Left ventricle myocardium superior (tissue), 1 donor: ENCODE measurements at regions not wholly inside any gene's neighbourhood (a gene's known extent, or its start where the extent isn't known, plus 50 kb on each side); places are given as distances from the start of the nearest gene placed in this dataset.

Experiments
- ATAC-seq: fragments of 200-7000 bp; cut with Tn5 transposase; one replicate; pipeline ENCODE4 v1.9.1; 2020; ENCODE audit warnings: mild to moderate bottlenecking, moderate library complexity
- DNase-seq: peaks from one replicate; pipeline ENCODE4 v3.0.0-alpha.2; 2020
- intact Hi-C: fragments of 100-400 bp; cut with micrococcal nuclease; formaldehyde crosslinking; loops from one replicate; pipeline ENCODE4 v1.11.0; 2022
- donor health status: DM: no; HTN: yes; CAD: no; lungs with severe emphysema.

DNA sequence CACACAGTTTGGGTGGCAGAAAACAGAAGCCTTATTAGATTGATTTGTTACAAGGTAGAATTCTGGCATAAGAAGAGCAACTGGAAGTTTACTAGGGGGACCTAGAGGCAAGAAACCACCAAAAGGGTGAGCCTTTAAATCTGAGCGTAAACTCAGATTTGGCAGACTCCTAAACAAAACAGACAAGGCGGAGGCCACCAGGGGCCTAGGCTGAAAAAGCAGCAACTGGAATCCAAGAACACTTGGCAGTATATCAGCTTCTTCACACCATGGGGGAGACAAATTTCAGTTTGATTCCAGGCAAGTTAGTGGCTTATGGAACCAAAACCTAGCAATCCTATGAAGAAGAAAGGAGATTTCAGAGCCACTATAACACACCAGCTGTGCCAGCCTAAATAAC is 220.0 kb downstream of the C3orf38 start:
- peak; percentile 34 for ATAC-seq
- intact Hi-C loops: no loop called here
- no peak for DNase-seq

DNA sequence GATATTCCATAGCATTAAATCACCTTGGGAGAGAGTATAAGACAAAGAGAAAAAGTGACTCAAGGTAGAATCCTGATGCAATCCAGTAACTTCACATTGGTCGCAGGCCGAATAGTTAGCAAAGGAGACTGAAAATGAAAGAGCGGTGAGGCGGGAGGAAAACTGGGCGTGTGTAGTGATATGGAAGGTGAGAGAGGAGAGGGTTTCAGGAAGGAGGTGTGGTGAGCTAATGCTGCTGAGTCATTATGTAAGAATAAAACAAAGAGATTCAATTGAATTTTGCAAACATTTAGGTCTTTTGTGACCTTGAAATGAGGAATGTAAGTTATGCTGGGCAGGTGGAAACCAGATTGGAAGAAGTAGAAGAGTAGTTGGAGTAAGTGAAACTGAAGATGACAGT is 235.3 kb downstream of the C3orf38 start:
- intact Hi-C loops: no loop called here
- ATAC-seq (no peak), DNase-seq (no peak)

GRCh38 chr3:88398581-88398980 is 248.8 kb downstream of the C3orf38 start:
- intact Hi-C loops: no loop called here
- ATAC-seq: no peak
- no peak for DNase-seq

DNA sequence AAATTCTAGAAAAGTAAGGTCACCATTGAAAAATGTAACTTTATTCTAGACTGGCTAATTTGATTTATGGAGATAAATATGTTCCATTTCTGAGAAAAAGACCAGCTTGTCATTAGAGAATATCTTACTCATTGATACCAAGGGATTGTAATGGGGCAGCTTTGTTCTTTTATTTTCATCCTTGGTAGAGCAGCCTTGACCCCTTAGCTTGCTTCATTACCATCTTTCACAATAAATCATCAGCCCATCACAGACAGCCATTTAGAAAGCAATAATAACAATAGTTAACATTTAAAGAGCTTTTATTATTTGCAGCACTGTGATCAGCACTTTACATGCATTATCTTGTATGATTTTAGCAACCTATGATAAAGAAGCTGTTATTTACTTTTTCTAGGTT is 253.6 kb downstream of the C3orf38 start:
- intact Hi-C loops: no loop called here
- ATAC-seq (no peak), DNase-seq (no peak)

- intact Hi-C loops: no loop called here
- no peak for DNase-seq
- no peak for ATAC-seq
Observed at GRCh38 chr3:88408097-88408496, 258.3 kb downstream of the C3orf38 start.

GRCh38 chr3:88408935-88409334 is 259.2 kb downstream of the C3orf38 start:
- intact Hi-C loops: no loop called here
- DNase-seq: no peak
- no peak for ATAC-seq

DNA sequence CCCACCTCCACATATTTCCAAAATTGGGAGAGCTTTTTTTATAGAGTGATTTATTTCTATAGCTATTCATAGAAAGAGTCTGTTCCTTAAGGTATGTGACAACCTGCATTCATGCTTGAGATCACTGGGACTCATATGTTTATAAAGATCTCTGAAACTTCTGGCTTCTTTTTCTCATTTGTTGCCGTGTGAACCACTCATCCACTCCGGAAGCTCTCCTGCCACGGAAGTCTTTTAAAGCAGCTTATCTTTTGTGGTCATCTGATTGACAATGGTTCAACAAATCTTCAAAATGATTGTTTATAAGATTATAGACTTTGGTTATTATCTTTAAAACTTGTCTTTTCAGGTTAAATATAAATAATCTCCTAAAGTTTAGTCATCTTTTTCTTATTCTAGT is 260.5 kb downstream of the C3orf38 start:
- DNase-seq (no peak), ATAC-seq (no peak)
- intact Hi-C loops: no loop called here

GRCh38 chr3:88412346-88412745 is 262.6 kb downstream of the C3orf38 start:
- DNase-seq (no peak), ATAC-seq (no peak)
- intact Hi-C loops: no loop called here

GRCh38 chr3:88416436-88416835 is 266.7 kb downstream of the C3orf38 start:
- no peak for ATAC-seq
- intact Hi-C loops: no loop called here
- DNase-seq: no peak

- ATAC-seq: no peak
- DNase-seq: no peak
- intact Hi-C loops: no loop called here
Observed at GRCh38 chr3:88418219-88418618, 268.5 kb downstream of the C3orf38 start.

DNA sequence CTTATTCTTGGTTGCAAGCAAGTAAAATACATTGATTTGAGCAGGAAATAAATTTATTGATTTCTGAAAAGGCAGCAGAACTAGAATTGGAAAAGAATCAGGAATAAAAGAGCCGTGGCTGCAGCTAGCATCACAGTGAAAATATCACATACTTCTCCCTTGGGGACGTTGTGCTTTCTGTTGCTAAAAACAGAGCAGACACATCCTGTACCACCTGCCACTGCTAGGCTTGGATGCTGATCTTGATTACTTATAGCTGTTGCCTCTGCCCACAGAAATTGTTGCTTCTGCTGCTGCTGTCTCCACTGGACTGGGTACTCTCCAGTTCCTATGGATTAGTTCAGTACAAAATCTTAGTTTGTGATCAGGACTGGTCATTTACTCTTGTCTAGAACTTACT is 283.8 kb downstream of the C3orf38 start:
- ATAC-seq (no peak), DNase-seq (no peak)
- intact Hi-C loops: no loop called here

GRCh38 chr3:88434001-88434400 is 284.2 kb downstream of the C3orf38 start:
- no peak for DNase-seq
- intact Hi-C loops: no loop called here
- ATAC-seq: no peak

DNA sequence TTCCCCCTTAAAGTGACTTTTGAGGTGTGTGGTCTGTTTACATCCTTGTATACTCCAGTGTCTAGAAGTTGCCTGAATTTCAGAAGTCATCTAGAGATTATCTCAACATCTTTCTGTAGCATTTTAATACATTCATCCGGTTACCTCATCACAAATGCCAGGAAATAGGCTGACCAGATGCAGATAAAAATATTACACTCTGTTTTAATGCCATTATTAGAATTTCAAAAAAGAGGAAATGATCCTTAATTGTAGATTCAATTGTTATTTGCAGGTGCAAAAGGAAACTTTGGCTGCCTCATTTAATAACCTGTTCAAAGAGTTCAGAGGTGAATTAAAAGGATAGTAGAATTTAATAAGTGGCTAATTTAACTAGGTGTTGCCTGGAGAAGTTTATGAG is 290.9 kb downstream of the C3orf38 start:
- intact Hi-C loops: no loop called here
- DNase-seq: no peak
- no peak for ATAC-seq

DNA sequence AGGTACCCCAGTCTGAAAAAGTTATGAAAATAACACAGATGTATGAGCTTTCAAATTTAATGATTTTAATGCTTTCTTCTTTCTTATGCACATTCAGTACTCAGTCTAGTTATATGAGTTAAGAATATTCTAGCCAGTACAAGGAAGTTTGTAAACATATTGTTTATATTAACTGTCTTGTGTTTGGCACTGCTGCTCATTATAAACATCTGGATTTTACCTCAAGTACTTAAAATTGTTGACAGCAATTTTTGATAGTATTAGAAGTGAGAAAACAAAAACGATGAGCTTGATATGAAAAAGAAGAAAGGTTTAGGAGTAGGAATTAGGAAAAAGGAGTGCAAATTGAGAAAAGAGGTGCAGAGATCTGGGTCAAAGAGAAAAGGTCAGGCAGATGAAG is 293.3 kb downstream of the C3orf38 start:
- intact Hi-C loops: no loop called here
- DNase-seq: no peak
- ATAC-seq: no peak

GRCh38 chr3:88444251-88444650 is 294.5 kb downstream of the C3orf38 start:
- ATAC-seq (no peak), DNase-seq (no peak)
- intact Hi-C loops: no loop called here

DNA sequence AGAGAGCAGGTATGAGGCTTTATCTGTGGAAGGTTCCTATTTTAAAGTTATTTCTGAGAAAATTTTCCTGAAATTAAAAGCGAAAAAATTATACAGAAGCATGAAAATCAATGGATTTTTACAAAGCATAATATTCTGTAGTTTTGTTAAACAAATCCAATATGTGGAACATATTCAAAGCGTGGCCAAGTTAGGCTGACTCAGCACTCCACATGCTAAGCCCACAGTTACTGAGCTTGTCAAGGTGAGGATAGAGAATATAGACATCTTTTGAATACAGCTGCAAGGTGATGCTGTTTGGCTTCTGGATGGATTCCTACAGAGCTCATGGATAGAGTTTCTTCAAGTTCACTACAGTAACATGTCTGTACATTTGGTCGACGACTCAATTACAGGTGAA is 302.5 kb downstream of the C3orf38 start:
- DNase-seq (no peak), ATAC-seq (no peak)
- intact Hi-C loops: no loop called here

GRCh38 chr3:88460369-88460768 is 310.6 kb downstream of the C3orf38 start:
- ATAC-seq: no peak
- intact Hi-C loops: no loop called here
- DNase-seq: no peak

- intact Hi-C loops: no loop called here
- no peak for DNase-seq
- ATAC-seq: no peak
Observed at GRCh38 chr3:88462230-88462629, 312.5 kb downstream of the C3orf38 start.

GRCh38 chr3:88467191-88467590 is 317.4 kb downstream of the C3orf38 start:
- intact Hi-C loops: no loop called here
- ATAC-seq: no peak
- DNase-seq: no peak

DNA sequence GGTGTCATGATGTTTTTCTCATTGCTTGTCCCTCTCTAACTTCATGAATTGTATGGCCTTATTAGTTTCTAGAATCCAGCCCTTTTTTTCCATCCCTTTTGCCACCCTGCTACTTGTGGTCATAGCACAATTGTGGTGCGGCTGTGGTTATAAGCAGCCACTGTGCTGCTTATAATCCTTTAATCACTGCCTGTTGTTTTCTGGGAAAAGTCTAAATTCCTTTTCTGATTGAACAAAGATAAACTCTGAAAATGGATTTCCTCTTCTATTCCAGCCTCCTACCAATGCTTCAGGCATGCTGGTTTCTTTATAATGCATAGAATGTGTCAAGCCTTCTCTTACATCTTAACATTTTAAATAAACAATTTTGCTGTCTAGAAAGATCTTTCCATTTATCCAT is 319.5 kb downstream of the C3orf38 start:
- intact Hi-C loops: no loop called here
- ATAC-seq (no peak), DNase-seq (no peak)

DNA sequence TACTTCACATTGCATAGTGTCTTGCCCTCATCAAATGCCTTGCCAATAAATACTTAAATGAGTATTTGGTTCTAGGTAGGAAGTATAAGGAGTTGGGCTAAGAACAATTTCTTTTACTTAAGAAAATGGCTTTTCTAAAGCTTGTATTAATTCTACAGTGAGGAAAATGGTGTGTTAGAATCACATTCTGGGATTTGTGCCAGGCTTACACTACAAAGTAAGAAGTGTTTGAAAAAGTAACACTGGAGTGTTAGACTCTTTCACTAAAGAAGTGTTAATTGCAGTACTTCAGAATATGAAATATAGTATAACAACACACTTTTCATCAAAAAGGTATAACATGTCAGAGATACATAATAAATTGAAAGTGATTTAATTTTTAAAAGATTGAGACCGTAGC is 328.7 kb downstream of the C3orf38 start:
- ATAC-seq: no peak
- no peak for DNase-seq
- intact Hi-C loops: no loop called here

DNA sequence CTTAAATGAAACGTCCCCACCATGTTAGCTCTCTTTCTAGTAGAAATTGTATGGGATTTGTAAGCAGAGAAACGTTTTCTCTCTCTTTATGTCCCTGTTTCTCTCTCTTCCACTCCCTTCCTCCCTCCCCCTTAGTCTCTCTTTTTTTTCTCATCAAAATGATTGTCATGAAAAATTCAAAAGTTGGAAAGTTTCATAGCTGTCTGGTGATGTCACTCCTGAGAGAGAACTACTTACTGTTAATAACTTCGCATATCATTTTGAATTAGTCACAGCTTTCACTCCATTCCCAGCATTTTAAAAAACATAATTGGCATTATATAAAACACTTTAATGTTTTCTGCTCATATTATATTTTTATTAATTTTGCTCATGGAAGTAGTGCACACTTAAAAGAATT is 331.1 kb downstream of the C3orf38 start:
- DNase-seq (no peak), ATAC-seq (no peak)
- intact Hi-C loops: loop anchor here (5.0 kb wide), 1 partner anchor 386 kb away; no protein-coding TSS in a partner anchor
